HG03457 (cell line): ENCODE measurements at regions not wholly inside any gene's neighbourhood (a gene's known extent, or its start where the extent isn't known, plus 50 kb on each side); places are given as distances from the start of the nearest gene placed in this dataset.

Source experiments
- ATAC-seq: cut with Tn5 transposase; IDR thresholded peaks from one replicate; pipeline ENCODE4 v1.9.1; 2021; ENCODE audit warnings: moderate number of reproducible peaks; ENCODE audit not compliant: unreplicated experiment

GRCh38 chr13:64438084-64438483 is 2792.1 kb downstream of the PCDH9 start:
- no peak for ATAC-seq

- no peak for ATAC-seq
Observed at GRCh38 chr13:64429691-64430090, 2800.4 kb downstream of the PCDH9 start.

GRCh38 chr13:64428196-64428595 is 2801.9 kb downstream of the PCDH9 start:
- ATAC-seq: no peak

- no peak for ATAC-seq
Observed at GRCh38 chr13:64423467-64423866, 2806.7 kb downstream of the PCDH9 start.

GRCh38 chr13:64420181-64420580 is 2810.0 kb downstream of the PCDH9 start:
- no peak for ATAC-seq

GRCh38 chr13:64417581-64417980 is 2812.6 kb downstream of the PCDH9 start:
- ATAC-seq: no peak

- no peak for ATAC-seq
Observed at GRCh38 chr13:64414381-64414780, 2815.8 kb downstream of the PCDH9 start.

- ATAC-seq: no peak
Observed at GRCh38 chr13:64413529-64413928, 2816.6 kb downstream of the PCDH9 start.

- ATAC-seq: no peak
Observed at GRCh38 chr13:64410276-64411053, 2819.7 kb downstream of the PCDH9 start.

- ATAC-seq: no peak
Observed at GRCh38 chr13:64397701-64398100, 2832.4 kb downstream of the PCDH9 start.

GRCh38 chr13:64377606-64378005 is 2852.5 kb downstream of the PCDH9 start:
- ATAC-seq: no peak

GRCh38 chr13:64371461-64371860 is 2858.7 kb downstream of the PCDH9 start:
- no peak for ATAC-seq

GRCh38 chr13:64371045-64371444 is 2859.1 kb downstream of the PCDH9 start:
- no peak for ATAC-seq

- ATAC-seq: no peak
Observed at GRCh38 chr13:64369121-64369520, 2861.0 kb downstream of the PCDH9 start.

- ATAC-seq: no peak
Observed at GRCh38 chr13:64362564-64362963, 2867.6 kb downstream of the PCDH9 start.

- ATAC-seq: no peak
Observed at GRCh38 chr13:64347664-64348063, 2882.5 kb downstream of the PCDH9 start.

- ATAC-seq: no peak
Observed at GRCh38 chr13:64339373-64340063, 2890.6 kb downstream of the PCDH9 start.

GRCh38 chr13:64338671-64339070 is 2891.5 kb downstream of the PCDH9 start:
- no peak for ATAC-seq

- ATAC-seq: no peak
Observed at GRCh38 chr13:64333888-64334287, 2896.2 kb downstream of the PCDH9 start.

- no peak for ATAC-seq
Observed at GRCh38 chr13:64332048-64332447, 2898.1 kb downstream of the PCDH9 start.

GRCh38 chr13:64327505-64328194 is 2902.5 kb downstream of the PCDH9 start:
- ATAC-seq: no peak

- ATAC-seq: no peak
Observed at GRCh38 chr13:64314331-64314730, 2898.7 kb upstream of the PCDH20 start.
